ENCODE measurements at regions not wholly inside any gene's neighbourhood (a gene's known extent, or its start where the extent isn't known, plus 50 kb on each side); places are given as distances from the start of the nearest gene placed in this dataset.

- Histone ChIP-seq H3K4me1 (ENCODE audit: insufficient read depth) (no peaks in the 10 kb centered on the region), H3K36me3 (replicated peaks; ENCODE audit: insufficient read depth, low read depth) (no peaks in the 10 kb centered on the region), H3K79me2 (no peaks in the 10 kb centered on the region), H3K9me3 (ENCODE audit: low read depth) (no peaks in the 10 kb centered on the region), H4K20me1 (ENCODE audit: insufficient read depth, poor library complexity, severe bottlenecking) (no peaks in the 10 kb centered on the region), H2AFZ (no peak overlapping the region), H3K4me2 (no peak overlapping the region), H3K4me3 (no peak overlapping the region), H3K27ac (no peak overlapping the region), H3K9me2 (replicated peaks; ENCODE audit: insufficient read depth) (no peaks in the 10 kb centered on the region), H3K27me3 (no peaks in the 10 kb centered on the region)
- TF ChIP-seq EZH2 (IDR thresholded peaks at IDR 0.05; ENCODE audit: borderline replicate concordance) (no peak), CTCF (IDR thresholded peaks at IDR 0.05; ENCODE audit: poor library complexity) (no peak), EZH2phosphoT487 (IDR thresholded peaks at IDR 0.05; ENCODE audit: low read depth, severe bottlenecking, unreplicated experiment) (no peak)
- 53% methylated on average over 2 of the region's 2 CpGs for WGBS (ENCODE audit: low lambda C conversion rate, missing lambda C conversion rate)
- no peak for DNase-seq (ENCODE audit: low spot score)
Measured at GRCh38 chr11:109796253-109796652, 296.9 kb upstream of the ZC3H12C start.

GRCh38 chr11:109798521-109798920 lies 294.7 kb upstream of the ZC3H12C start:
- H2AFZ ChIP-seq: no peak overlapping the region

GRCh38 chr11:109799604-109800003 lies 293.6 kb upstream of the ZC3H12C start:
- H3K4me3 ChIP-seq: no peak overlapping the region
- H3K9me2 ChIP-seq (replicated peaks; ENCODE audit: insufficient read depth): no peaks in the 10 kb centered on the region
- no peaks in the 10 kb centered on the region for H4K20me1 ChIP-seq (ENCODE audit: insufficient read depth, poor library complexity, severe bottlenecking)
- no peaks in the 10 kb centered on the region for H3K4me1 ChIP-seq (ENCODE audit: insufficient read depth)
- H3K79me2 ChIP-seq: no peaks in the 10 kb centered on the region
- 79% methylated on average over 2 of the region's 2 CpGs for WGBS (ENCODE audit: low lambda C conversion rate, missing lambda C conversion rate)
- TF ChIP-seq EZH2phosphoT487 (IDR thresholded peaks at IDR 0.05; ENCODE audit: low read depth, severe bottlenecking, unreplicated experiment) (no peak), EZH2 (IDR thresholded peaks at IDR 0.05; ENCODE audit: borderline replicate concordance) (no peak), CTCF (IDR thresholded peaks at IDR 0.05; ENCODE audit: poor library complexity) (no peak)
- no peak overlapping the region for H3K4me2 ChIP-seq
- no peaks in the 10 kb centered on the region for H3K36me3 ChIP-seq (replicated peaks; ENCODE audit: insufficient read depth, low read depth)
- H3K9me3 ChIP-seq (ENCODE audit: low read depth): no peaks in the 10 kb centered on the region
- no peaks in the 10 kb centered on the region for H3K27me3 ChIP-seq
- H3K27ac ChIP-seq: no peak overlapping the region
- no peak for DNase-seq (ENCODE audit: low spot score)
- H2AFZ ChIP-seq: no peak overlapping the region

More at GRCh38 chr11:109798521-109798920, 294.7 kb upstream of the ZC3H12C start:
- Histone ChIP-seq H3K27ac (no peak overlapping the region), H3K9me3 (ENCODE audit: low read depth) (no peaks in the 10 kb centered on the region), H3K4me2 (no peak overlapping the region), H3K4me3 (no peak overlapping the region), H3K27me3 (no peaks in the 10 kb centered on the region), H3K79me2 (no peaks in the 10 kb centered on the region), H3K9me2 (replicated peaks; ENCODE audit: insufficient read depth) (no peaks in the 10 kb centered on the region), H4K20me1 (ENCODE audit: insufficient read depth, poor library complexity, severe bottlenecking) (no peaks in the 10 kb centered on the region), H3K4me1 (ENCODE audit: insufficient read depth) (no peaks in the 10 kb centered on the region), H3K36me3 (replicated peaks; ENCODE audit: insufficient read depth, low read depth) (no peaks in the 10 kb centered on the region)
- no peak for DNase-seq (ENCODE audit: low spot score)
- WGBS (ENCODE audit: low lambda C conversion rate, missing lambda C conversion rate): 88% methylated on average over 1 of the region's 1 CpG
- TF ChIP-seq EZH2 (IDR thresholded peaks at IDR 0.05; ENCODE audit: borderline replicate concordance) (no peak), EZH2phosphoT487 (IDR thresholded peaks at IDR 0.05; ENCODE audit: low read depth, severe bottlenecking, unreplicated experiment) (no peak), CTCF (IDR thresholded peaks at IDR 0.05; ENCODE audit: poor library complexity) (no peak)

GRCh38 chr11:109804911-109805310 lies 288.3 kb upstream of the ZC3H12C start:
- no peaks in the 10 kb centered on the region for H3K4me1 ChIP-seq (ENCODE audit: insufficient read depth)
- no peaks in the 10 kb centered on the region for H3K79me2 ChIP-seq
- H3K9me3 ChIP-seq (ENCODE audit: low read depth): no peaks in the 10 kb centered on the region
- no peak overlapping the region for H3K4me2 ChIP-seq
- 95% methylated on average over 1 of the region's 1 CpG for WGBS (ENCODE audit: low lambda C conversion rate, missing lambda C conversion rate)
- no peak overlapping the region for H2AFZ ChIP-seq
- no peaks in the 10 kb centered on the region for H3K36me3 ChIP-seq (replicated peaks; ENCODE audit: insufficient read depth, low read depth)
- no peak overlapping the region for H3K4me3 ChIP-seq
- no peaks in the 10 kb centered on the region for H3K27me3 ChIP-seq
- H3K27ac ChIP-seq: no peak overlapping the region
- TF ChIP-seq EZH2 (IDR thresholded peaks at IDR 0.05; ENCODE audit: borderline replicate concordance) (no peak), CTCF (IDR thresholded peaks at IDR 0.05; ENCODE audit: poor library complexity) (no peak), EZH2phosphoT487 (IDR thresholded peaks at IDR 0.05; ENCODE audit: low read depth, severe bottlenecking, unreplicated experiment) (no peak)
- H4K20me1 ChIP-seq (ENCODE audit: insufficient read depth, poor library complexity, severe bottlenecking): no peaks in the 10 kb centered on the region
- no peak for DNase-seq (ENCODE audit: low spot score)
- H3K9me2 ChIP-seq (replicated peaks; ENCODE audit: insufficient read depth): no peaks in the 10 kb centered on the region
